ENCODE measurements at regions not wholly inside any gene's neighbourhood (a gene's known extent, or its start where the extent isn't known, plus 50 kb on each side); places are given as distances from the start of the nearest gene placed in this dataset.
A peak's percentile ranks its signal among the peaks of the same experiment; 100 is the strongest.

GRCh38 chr12:42750356-42750755 lies 160.8 kb upstream of the PRICKLE1 start:
- 87 to 93% methylated on average over 1 of the region's 1 CpG for WGBS, 2 donors
- TF ChIP-seq, protein P1, sequence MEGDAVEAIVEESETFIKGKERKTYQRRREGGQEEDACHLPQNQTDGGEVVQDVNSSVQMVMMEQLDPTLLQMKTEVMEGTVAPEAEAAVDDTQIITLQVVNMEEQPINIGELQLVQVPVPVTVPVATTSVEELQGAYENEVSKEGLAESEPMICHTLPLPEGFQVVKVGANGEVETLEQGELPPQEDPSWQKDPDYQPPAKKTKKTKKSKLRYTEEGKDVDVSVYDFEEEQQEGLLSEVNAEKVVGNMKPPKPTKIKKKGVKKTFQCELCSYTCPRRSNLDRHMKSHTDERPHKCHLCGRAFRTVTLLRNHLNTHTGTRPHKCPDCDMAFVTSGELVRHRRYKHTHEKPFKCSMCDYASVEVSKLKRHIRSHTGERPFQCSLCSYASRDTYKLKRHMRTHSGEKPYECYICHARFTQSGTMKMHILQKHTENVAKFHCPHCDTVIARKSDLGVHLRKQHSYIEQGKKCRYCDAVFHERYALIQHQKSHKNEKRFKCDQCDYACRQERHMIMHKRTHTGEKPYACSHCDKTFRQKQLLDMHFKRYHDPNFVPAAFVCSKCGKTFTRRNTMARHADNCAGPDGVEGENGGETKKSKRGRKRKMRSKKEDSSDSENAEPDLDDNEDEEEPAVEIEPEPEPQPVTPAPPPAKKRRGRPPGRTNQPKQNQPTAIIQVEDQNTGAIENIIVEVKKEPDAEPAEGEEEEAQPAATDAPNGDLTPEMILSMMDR (IDR thresholded peaks at IDR 0.05) = no peak
- TF ChIP-seq POLR2A (IDR thresholded peaks at IDR 0.05) = no peak
- no peak for DNase-seq (ENCODE audit: low spot score in 2 of 2)
- intact Hi-C loops (cut with DNase I; ENCODE audit: low total_unique reads) = no loop called here
- no peak overlapping the region for H3K4me3 ChIP-seq (ENCODE audit: low read depth, poor library complexity, severe bottlenecking)

GRCh38 chr12:42749239-42749638 lies 159.7 kb upstream of the PRICKLE1 start:
- H3K4me3 ChIP-seq (ENCODE audit: low read depth, poor library complexity, severe bottlenecking) = no peak overlapping the region
- WGBS, 2 donors = 56 to 81% methylated on average over 1 of the region's 1 CpG
- DNase-seq (ENCODE audit: low spot score in 2 of 2) = no peak
- TF ChIP-seq, protein P1 (IDR thresholded peaks at IDR 0.05) = no peak
- no peak for TF ChIP-seq POLR2A (IDR thresholded peaks at IDR 0.05)
- intact Hi-C loops (cut with DNase I; ENCODE audit: low total_unique reads) = no loop called here

DNA sequence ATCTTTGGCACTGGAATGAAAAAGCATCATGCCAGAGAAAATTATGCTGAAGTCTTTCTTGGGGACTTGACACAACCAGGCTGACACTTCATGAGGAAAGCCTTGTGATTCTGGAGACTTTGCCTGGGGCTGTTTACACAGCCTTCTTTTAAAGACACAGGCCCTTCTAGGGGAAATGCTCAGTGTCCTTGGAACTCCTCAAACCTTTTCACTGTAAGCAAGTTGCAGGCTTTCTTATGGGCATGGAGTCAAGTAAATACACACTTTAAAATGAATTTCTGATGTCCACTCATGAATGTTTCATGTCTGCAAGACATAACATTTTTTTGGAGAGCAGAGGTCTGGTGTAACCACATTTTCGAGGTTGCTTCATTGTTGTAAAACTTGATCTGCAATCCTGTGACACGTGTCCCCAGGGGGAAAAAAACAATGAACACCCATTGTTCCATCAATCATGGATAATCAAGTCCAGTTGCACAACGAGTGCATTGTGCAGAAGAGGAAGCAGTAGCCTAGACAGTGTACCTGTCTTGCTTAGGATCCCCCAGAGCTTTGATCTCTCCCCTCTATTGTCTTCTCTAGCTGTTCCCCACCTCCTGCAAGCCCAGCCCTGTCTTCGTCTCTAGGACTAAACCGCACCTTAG lies 155.1 kb upstream of the PRICKLE1 start:
- DNase-seq (ENCODE audit: low spot score in 2 of 2) = peak in 1 of 2 donors; percentile 63

GRCh38 chr12:42742716-42743115 lies 153.2 kb upstream of the PRICKLE1 start:
- H3K4me3 ChIP-seq (ENCODE audit: low read depth, poor library complexity, severe bottlenecking) = no peak overlapping the region
- DNase-seq (ENCODE audit: low spot score in 2 of 2) = no peak
- WGBS, 2 donors = 52 to 56% methylated on average over 5 of the region's 5 CpGs
- TF ChIP-seq, protein P1 (IDR thresholded peaks at IDR 0.05) = no peak
- no peak for TF ChIP-seq POLR2A (IDR thresholded peaks at IDR 0.05)
- intact Hi-C loops (cut with DNase I; ENCODE audit: low total_unique reads) = no loop called here

More for the DNA sequence above, 155.1 kb upstream of the PRICKLE1 start:
- intact Hi-C loops (cut with DNase I; ENCODE audit: low total_unique reads) = no loop called here
- no peak overlapping the region for H3K4me3 ChIP-seq (ENCODE audit: low read depth, poor library complexity, severe bottlenecking)
- no peak for TF ChIP-seq POLR2A (IDR thresholded peaks at IDR 0.05)
- TF ChIP-seq, protein P1 (IDR thresholded peaks at IDR 0.05) = no peak
- WGBS, 2 donors = 24 to 30% methylated on average over 5 of the region's 5 CpGs

DNA sequence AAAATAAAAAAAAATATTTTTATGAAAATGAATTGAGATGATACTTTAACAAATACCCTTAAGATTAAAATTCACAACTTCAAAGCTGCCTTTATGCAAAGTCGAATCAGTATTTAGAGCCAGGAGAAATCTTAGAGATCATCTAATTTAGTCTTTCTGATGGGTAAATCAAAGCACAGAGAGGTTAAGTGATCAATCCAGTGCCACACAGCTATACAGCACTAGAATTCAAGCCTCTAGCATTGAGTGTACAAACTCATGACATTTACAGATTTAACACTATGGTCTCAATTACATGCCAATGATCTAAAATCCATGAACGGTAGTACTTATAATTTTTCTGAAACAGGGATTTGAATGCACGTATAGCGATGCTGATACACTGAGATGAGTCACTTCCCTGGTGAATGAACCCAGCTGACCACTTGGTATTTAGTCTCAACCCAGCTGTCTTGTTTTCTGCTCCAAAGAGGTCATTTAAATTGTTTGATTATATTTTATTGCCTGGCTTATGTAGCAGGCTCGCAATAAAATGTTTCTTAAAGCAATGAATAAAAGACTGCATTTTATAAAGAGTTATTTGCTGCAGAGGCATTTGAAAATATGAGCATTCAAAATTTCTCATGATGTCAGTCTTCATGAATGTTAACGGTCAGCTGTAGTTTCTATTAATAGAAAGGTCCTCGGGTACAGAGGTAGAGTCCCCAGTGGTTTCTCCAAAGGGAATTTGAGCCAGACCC lies 152.4 kb upstream of the PRICKLE1 start:
- intact Hi-C loops (cut with DNase I; ENCODE audit: low total_unique reads) = no loop called here
- H3K4me3 ChIP-seq (ENCODE audit: low read depth, poor library complexity, severe bottlenecking) = no peak overlapping the region
- 56 to 61% methylated on average over 7 of the region's 7 CpGs for WGBS, 2 donors
- no peak for DNase-seq (ENCODE audit: low spot score in 2 of 2)
- no peak for TF ChIP-seq POLR2A (IDR thresholded peaks at IDR 0.05)
- TF ChIP-seq, protein P1 (IDR thresholded peaks at IDR 0.05) = no peak
